HepG2 (cell line): ENCODE measurements at regions not wholly inside any gene's neighbourhood (a gene's known extent, or its start where the extent isn't known, plus 50 kb on each side); places are given as distances from the start of the nearest gene placed in this dataset.

Source experiments
- ATAC-seq: fragments of 200-7000 bp; cut with Tn5 transposase; 3 replicates; pipeline ENCODE4 v1.9.1; 2020; ENCODE audit warnings: mild to moderate bottlenecking, moderate library complexity
- BruUV-seq: library from RNA; stranded (reverse); fragments of 400-500 nt; replicated peaks from 2 replicates; lab custom pipeline; 2021; lab: Mats Ljungman, UMichigan
- CTCF ChIA-PET: fragments of 300-600 bp; formaldehyde crosslinking; extraction: SDS; loops from one replicate; lab custom pipeline; 2021; ENCODE audit warnings: low total read pairs, inconsistent platforms, low intra/inter-chr PET ratio; lab: Yijun Ruan, JAX
- POLR2A ChIA-PET: fragments of 350-600 bp; sonication (Branson Sonifier 250); formaldehyde crosslinking; loops from one replicate; lab custom pipeline; 2020; ENCODE audit warnings: antibody characterized with exemption, inconsistent platforms; lab: Yijun Ruan, JAX
- DNase-seq: peaks from one replicate; pipeline ENCODE4 v3.0.0-alpha.2; 2015; ENCODE audit warnings: low spot score
- FAIRE-seq: peaks from 3 replicates; lab custom pipeline; 2011; peaks lifted over from hg19 to GRCh38; lab: Jason Lieb, UNC
- H2AFZ ChIP-seq: one replicate; pipeline ENCODE4 v1.6.1; 2011; ENCODE audit warnings: low read length, inconsistent platforms
- H3K27ac ChIP-seq: fragments of 300-600 bp; 3 replicates; pipeline ENCODE4 v1.8.0; 2011; ENCODE audit warnings: mixed run types, mild to moderate bottlenecking, mixed read lengths, low read length, inconsistent platforms; ENCODE audit not compliant: insufficient read depth; ENCODE audit errors: extremely low read length
- H3K27me3 ChIP-seq, 2 experiments: fragments of 200-600 bp in 1 of 2; 2 replicates in 1 of 2; 3 replicates in 1 of 2; pipeline versions ENCODE4 v1.6.0 to v1.8.0; 2011; ENCODE audit warnings: low read length in 2 of 2, mild to moderate bottlenecking in 2 of 2, moderate library complexity in 2 of 2, inconsistent platforms in 1 of 2; ENCODE audit not compliant: insufficient read depth in 2 of 2, control insufficient read depth in 1 of 2
- H3K36me3 ChIP-seq, 2 experiments: fragments of 200-600 bp in 1 of 2; replicated peaks in 1 of 2; 2 replicates in 1 of 2; 3 replicates in 1 of 2; pipeline versions ENCODE4 v1.5.1 to v1.8.0; 2011; ENCODE audit warnings: low read length in 2 of 2, inconsistent platforms in 1 of 2; ENCODE audit not compliant: insufficient read depth in 2 of 2, control insufficient read depth in 1 of 2
- H3K4me1 ChIP-seq: 2 replicates; pipeline ENCODE4 v1.5.1; 2012; ENCODE audit warnings: low read length, inconsistent platforms; ENCODE audit not compliant: insufficient read depth
- H3K4me2 ChIP-seq: 2 replicates; pipeline ENCODE4 v1.6.0; 2011; ENCODE audit warnings: low read depth, low read length, inconsistent platforms
- H3K4me3 ChIP-seq, 3 experiments: fragments of 200-600 bp in 1 of 3; sonication (generic), shearing (Covaris generic) in 1 of 3; replicated peaks in 1 of 3; 2 replicates each; pipeline ENCODE4 v1.5.1; 2011 to 2016; ENCODE audit warnings: low read length in 3 of 3, inconsistent platforms in 2 of 3, low read depth in 2 of 3, mild to moderate bottlenecking in 2 of 3, control low read depth in 1 of 3, mixed read lengths in 1 of 3; ENCODE audit not compliant: insufficient read depth in 1 of 3
- H3K79me2 ChIP-seq: one replicate; pipeline ENCODE4 v1.6.1; 2011; ENCODE audit warnings: low read length, inconsistent platforms; ENCODE audit not compliant: insufficient read depth
- H3K9ac ChIP-seq: 2 replicates; pipeline ENCODE4 v1.6.0; 2011; ENCODE audit warnings: mild to moderate bottlenecking, low read depth, low read length, inconsistent platforms; ENCODE audit not compliant: insufficient read depth
- H3K9me3 ChIP-seq: 2 replicates; pipeline ENCODE4 v1.5.1; 2012; ENCODE audit warnings: mild to moderate bottlenecking, low read length
- H4K20me1 ChIP-seq: 2 replicates; pipeline ENCODE4 v1.6.0; 2011; ENCODE audit warnings: inconsistent platforms, mild to moderate bottlenecking, low read length, moderate library complexity; ENCODE audit not compliant: insufficient read depth
- GFI1 ChIP-seq: sonication (generic); formaldehyde crosslinking; IDR thresholded peaks from 2 replicates; pipeline ENCODE4 v1.5.0; 2020; ENCODE audit warnings: missing genetic modification reagents, mild to moderate bottlenecking, borderline replicate concordance
- HES4 ChIP-seq: sonication (generic); formaldehyde crosslinking; IDR thresholded peaks from 2 replicates; pipeline ENCODE4 v1.9.0; 2021; ENCODE audit warnings: mild to moderate bottlenecking, missing genetic modification reagents, borderline replicate concordance
- IKZF1 ChIP-seq: fragments of 450-650 bp; IDR thresholded peaks from 2 replicates; pipeline ENCODE4 v1.7.1; 2016
- LRRFIP1 ChIP-seq: sonication (generic); formaldehyde crosslinking; conservative IDR thresholded peaks from 2 replicates; pipeline ENCODE4 v1.4.0; 2020; ENCODE audit warnings: missing genetic modification reagents
- MAFF ChIP-seq: IDR thresholded peaks from 2 replicates; pipeline ENCODE4 v1.6.1; 2011; ENCODE audit warnings: low read depth, low read length, improper control_type of control experiment
- RARA ChIP-seq: IDR thresholded peaks from 2 replicates; pipeline ENCODE4 v1.6.1; 2016; ENCODE audit warnings: missing genetic modification reagents, missing compliant biosample characterization
- SOX13 ChIP-seq, 3 experiments: fragments of 450-650 bp in 1 of 3; sonication (generic) in 1 of 3; formaldehyde crosslinking in 1 of 3; IDR thresholded peaks in 2 of 3; conservative IDR thresholded peaks in 1 of 3; 2 replicates each; pipeline versions ENCODE4 v1.5.0 to v1.6.1; 2016 to 2020; ENCODE audit warnings: antibody characterized with exemption in 1 of 3, mild to moderate bottlenecking in 1 of 3, missing compliant biosample characterization in 1 of 3, missing genetic modification reagents in 1 of 3, moderate library complexity in 1 of 3
- ZBTB2 ChIP-seq: sonication (generic); formaldehyde crosslinking; IDR thresholded peaks from 2 replicates; pipeline ENCODE4 v1.8.0; 2022; ENCODE audit warnings: low read depth, missing genetic modification reagents
- ZBTB46 ChIP-seq: sonication (generic); formaldehyde crosslinking; IDR thresholded peaks from 2 replicates; pipeline ENCODE4 v1.4.0; 2020; ENCODE audit warnings: mild to moderate bottlenecking, missing genetic modification reagents, borderline replicate concordance
- ZNF10 ChIP-seq: sonication (generic); formaldehyde crosslinking; IDR thresholded peaks from 2 replicates; pipeline ENCODE4 v1.4.0; 2020; ENCODE audit warnings: mild to moderate bottlenecking, low read depth, missing genetic modification reagents, borderline replicate concordance
- ZNF713 ChIP-seq: sonication (generic); formaldehyde crosslinking; IDR thresholded peaks from 2 replicates; pipeline ENCODE4 v1.4.0; 2020; ENCODE audit warnings: mild to moderate bottlenecking, missing genetic modification reagents
- WGBS: methylation state at CpG from one replicate; pipeline ENCODE4 v1.1.6; 2017; ENCODE audit warnings: low lambda C conversion rate; 5-methylcytosine and 5-hydroxymethylcytosine counted together
- in situ Hi-C: cut with HindIII; loops from 2 replicates; pipeline ENCODE4 v1.10.0; 2017; ENCODE audit warnings: low pct_unique_long_range_greater_than_20kb; ENCODE audit not compliant: extremely low pct_ligation_motif_present
- intact Hi-C: fragments of 100-400 bp; cut with micrococcal nuclease; formaldehyde crosslinking; loops from one replicate; pipeline ENCODE4 v1.10.0; 2022; ENCODE audit not compliant: unreplicated experiment

- intact Hi-C loops (no loop called here), in situ Hi-C loops (loop anchor here (10.0 kb wide), 1 partner anchor 670 kb away; no protein-coding TSS in a partner anchor)
- H3K36me3 ChIP-seq = peaks cover 5 to 14% of the 10 kb centered on the region in 2 experiments; a peak in 4 of 5 replicates
- FAIRE-seq (no peak), ATAC-seq (no peak), DNase-seq (no peak)
- no peak overlapping the region for H3K27ac ChIP-seq
- no peak for TF ChIP-seq ZNF10 (CRISPR knock-in tag)
- TF ChIP-seq LRRFIP1 (CRISPR knock-in tag) = no peak
- TF ChIP-seq ZNF713 (CRISPR knock-in tag) = no peak
- TF ChIP-seq MAFF = no peak
- no peak for TF ChIP-seq RARA (CRISPR knock-in tag)
- no peak for TF ChIP-seq GFI1 (CRISPR knock-in tag)
- no peak for TF ChIP-seq HES4 (CRISPR knock-in tag)
- TF ChIP-seq ZBTB2 (CRISPR knock-in tag) = no peak
- TF ChIP-seq ZBTB46 (CRISPR knock-in tag) = no peak
- TF ChIP-seq IKZF1 = no peak
- TF ChIP-seq SOX13 (IDR thresholded peaks at IDR 0.05) = no peak
- no peak for TF ChIP-seq SOX13 (CRISPR knock-in tag; conservative IDR thresholded peaks at IDR 0.05 in 1 of 2, IDR thresholded peaks at IDR 0.05 in 1 of 2)
- no peak overlapping the region for H3K9ac ChIP-seq
- no peak overlapping the region for H2AFZ ChIP-seq
- no peaks in the 10 kb centered on the region for H3K4me1 ChIP-seq
- POLR2A ChIA-PET = no interaction called here
- H3K4me3 ChIP-seq = no peak overlapping the region
- no peaks in the 10 kb centered on the region for H4K20me1 ChIP-seq
- H3K79me2 ChIP-seq = no peaks in the 10 kb centered on the region
- no peaks in the 10 kb centered on the region for H3K27me3 ChIP-seq
- CTCF ChIA-PET = no interaction called here
- H3K4me2 ChIP-seq = no peak overlapping the region
- no TSS peak for BruUV-seq
- 93% methylated on average over 5 of the region's 5 CpGs for WGBS
- no peaks in the 10 kb centered on the region for H3K9me3 ChIP-seq
Measured at GRCh38 chr1:173414539-173415226, 62.5 kb upstream of the PRDX6 start.
